ENCODE measurements at regions not wholly inside any gene's neighbourhood (a gene's known extent, or its start where the extent isn't known, plus 50 kb on each side); places are given as distances from the start of the nearest gene placed in this dataset.

DNA sequence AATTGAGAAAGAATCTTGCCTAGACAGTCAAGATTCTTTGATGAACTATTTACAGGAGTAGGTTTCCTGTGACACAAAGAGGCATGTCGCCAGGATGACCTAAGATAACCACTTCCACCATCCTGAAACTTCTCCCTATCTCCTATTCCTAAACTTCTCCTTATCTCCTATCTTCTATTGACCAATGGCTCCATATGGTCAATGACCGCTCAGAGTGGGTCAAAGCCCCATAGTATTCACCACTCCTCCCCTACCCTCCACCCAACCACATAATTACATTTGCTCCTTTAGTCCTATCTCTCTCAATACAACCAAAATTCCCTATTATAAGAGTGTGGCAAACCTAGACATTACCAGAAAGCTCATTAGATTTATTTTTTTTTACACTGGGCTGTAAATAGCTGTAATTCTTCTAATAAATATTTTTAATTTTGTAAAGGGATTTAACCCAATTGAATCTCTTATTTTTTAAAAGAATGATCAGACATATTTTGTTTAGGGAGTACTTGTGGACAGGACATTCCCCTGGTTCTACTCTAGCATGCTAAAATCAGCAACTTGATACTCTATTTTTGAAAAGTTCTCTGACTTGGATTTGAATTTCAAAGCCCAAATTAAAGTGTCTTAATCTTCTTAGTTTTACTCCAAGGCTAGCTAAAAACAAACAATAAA lies 416.0 kb upstream of the CCNH start (continued):
- TF ChIP-seq, protein P1, sequence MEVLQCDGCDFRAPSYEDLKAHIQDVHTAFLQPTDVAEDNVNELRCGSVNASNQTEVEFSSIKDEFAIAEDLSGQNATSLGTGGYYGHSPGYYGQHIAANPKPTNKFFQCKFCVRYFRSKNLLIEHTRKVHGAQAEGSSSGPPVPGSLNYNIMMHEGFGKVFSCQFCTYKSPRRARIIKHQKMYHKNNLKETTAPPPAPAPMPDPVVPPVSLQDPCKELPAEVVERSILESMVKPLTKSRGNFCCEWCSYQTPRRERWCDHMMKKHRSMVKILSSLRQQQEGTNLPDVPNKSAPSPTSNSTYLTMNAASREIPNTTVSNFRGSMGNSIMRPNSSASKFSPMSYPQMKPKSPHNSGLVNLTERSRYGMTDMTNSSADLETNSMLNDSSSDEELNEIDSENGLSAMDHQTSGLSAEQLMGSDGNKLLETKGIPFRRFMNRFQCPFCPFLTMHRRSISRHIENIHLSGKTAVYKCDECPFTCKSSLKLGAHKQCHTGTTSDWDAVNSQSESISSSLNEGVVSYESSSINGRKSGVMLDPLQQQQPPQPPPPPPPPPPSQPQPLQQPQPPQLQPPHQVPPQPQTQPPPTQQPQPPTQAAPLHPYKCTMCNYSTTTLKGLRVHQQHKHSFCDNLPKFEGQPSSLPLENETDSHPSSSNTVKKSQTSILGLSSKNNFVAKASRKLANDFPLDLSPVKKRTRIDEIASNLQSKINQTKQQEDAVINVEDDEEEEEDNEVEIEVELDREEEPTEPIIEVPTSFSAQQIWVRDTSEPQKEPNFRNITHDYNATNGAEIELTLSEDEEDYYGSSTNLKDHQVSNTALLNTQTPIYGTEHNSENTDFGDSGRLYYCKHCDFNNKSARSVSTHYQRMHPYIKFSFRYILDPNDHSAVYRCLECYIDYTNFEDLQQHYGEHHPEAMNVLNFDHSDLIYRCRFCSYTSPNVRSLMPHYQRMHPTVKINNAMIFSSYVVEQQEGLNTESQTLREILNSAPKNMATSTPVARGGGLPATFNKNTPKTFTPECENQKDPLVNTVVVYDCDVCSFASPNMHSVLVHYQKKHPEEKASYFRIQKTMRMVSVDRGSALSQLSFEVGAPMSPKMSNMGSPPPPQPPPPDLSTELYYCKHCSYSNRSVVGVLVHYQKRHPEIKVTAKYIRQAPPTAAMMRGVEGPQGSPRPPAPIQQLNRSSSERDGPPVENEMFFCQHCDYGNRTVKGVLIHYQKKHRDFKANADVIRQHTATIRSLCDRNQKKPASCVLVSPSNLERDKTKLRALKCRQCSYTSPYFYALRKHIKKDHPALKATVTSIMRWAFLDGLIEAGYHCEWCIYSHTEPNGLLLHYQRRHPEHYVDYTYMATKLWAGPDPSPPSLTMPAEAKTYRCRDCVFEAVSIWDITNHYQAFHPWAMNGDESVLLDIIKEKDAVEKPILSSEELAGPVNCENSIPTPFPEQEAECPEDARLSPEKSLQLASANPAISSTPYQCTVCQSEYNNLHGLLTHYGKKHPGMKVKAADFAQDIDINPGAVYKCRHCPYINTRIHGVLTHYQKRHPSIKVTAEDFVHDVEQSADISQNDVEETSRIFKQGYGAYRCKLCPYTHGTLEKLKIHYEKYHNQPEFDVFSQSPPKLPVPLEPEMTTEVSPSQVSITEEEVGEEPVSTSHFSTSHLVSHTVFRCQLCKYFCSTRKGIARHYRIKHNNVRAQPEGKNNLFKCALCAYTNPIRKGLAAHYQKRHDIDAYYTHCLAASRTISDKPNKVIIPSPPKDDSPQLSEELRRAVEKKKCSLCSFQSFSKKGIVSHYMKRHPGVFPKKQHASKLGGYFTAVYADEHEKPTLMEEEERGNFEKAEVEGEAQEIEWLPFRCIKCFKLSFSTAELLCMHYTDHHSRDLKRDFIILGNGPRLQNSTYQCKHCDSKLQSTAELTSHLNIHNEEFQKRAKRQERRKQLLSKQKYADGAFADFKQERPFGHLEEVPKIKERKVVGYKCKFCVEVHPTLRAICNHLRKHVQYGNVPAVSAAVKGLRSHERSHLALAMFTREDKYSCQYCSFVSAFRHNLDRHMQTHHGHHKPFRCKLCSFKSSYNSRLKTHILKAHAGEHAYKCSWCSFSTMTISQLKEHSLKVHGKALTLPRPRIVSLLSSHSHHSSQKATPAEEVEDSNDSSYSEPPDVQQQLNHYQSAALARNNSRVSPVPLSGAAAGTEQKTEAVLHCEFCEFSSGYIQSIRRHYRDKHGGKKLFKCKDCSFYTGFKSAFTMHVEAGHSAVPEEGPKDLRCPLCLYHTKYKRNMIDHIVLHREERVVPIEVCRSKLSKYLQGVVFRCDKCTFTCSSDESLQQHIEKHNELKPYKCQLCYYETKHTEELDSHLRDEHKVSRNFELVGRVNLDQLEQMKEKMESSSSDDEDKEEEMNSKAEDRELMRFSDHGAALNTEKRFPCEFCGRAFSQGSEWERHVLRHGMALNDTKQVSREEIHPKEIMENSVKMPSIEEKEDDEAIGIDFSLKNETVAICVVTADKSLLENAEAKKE (CRISPR knock-in tag; IDR thresholded peaks at IDR 0.05) = no peak

DNA sequence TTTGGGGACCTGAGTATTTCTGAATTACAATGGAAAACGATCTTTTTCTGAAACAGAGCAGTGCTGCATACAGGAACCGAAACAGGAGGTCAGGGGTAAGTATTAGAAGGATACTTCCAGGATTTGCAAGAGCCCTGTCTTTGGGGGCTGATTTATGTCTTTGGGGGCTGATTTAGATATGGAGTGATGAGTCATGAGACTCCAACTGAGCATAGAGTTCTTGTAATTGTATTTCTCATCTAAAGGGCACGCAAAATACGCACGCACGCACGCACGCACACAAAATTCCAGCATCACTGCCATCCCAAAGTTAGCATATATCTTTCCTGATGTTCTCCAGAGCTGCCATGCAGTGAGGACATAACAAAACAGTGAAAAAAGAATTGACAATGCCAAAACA lies 414.8 kb upstream of the CCNH start:
- peaks cover 7% of the 10 kb centered on the region; the same call in 1 of the 2 replicates for H3K9me2 ChIP-seq (ENCODE audit: insufficient read depth)
- H3K9me3 Mint-ChIP-seq = peaks cover 23% of the 10 kb centered on the region
- no peaks in the 10 kb centered on the region for H3K27me3 ChIP-seq (ENCODE audit: insufficient read depth)
- no peak for ATAC-seq
- H3K4me3 Mint-ChIP-seq = no peak overlapping the region
- H3K79me2 ChIP-seq (replicated peaks; ENCODE audit: insufficient read depth) = no peaks in the 10 kb centered on the region
- H3K4me1 ChIP-seq (ENCODE audit: insufficient read depth) = peaks cover 4% of the 10 kb centered on the region; the same call in 1 of the 2 replicates
- H3K27me3 Mint-ChIP-seq (ENCODE audit: insufficient read depth, low read depth, poor library complexity) = peaks cover 2% of the 10 kb centered on the region
- H3K4me3 ChIP-seq = no peak overlapping the region
- no peak overlapping the region for H2AFZ ChIP-seq
- H3F3A ChIP-seq (replicated peaks; ENCODE audit: low read depth) = no peaks in the 10 kb centered on the region
- no peaks in the 10 kb centered on the region for H3K4me1 Mint-ChIP-seq
- H3K27ac Mint-ChIP-seq = no peak overlapping the region
- no peaks in the 10 kb centered on the region for H3K36me3 ChIP-seq (ENCODE audit: insufficient read depth)
- no peaks in the 10 kb centered on the region for H4K20me1 ChIP-seq (replicated peaks; ENCODE audit: insufficient read depth)
- TF ChIP-seq NANOG (IDR thresholded peaks at IDR 0.05; ENCODE audit: borderline replicate concordance) (no peak), EZH2 (IDR thresholded peaks at IDR 0.05; ENCODE audit: low read depth, unreplicated experiment) (no peak)
- DNase-seq (ENCODE audit: low spot score) = no peak
- H3K27ac ChIP-seq (ENCODE audit: low read depth) = 0 out of 2 replicates have a peak overlapping the region, but pooled peaks have one; percentile 51
- H3K36me3 Mint-ChIP-seq (ENCODE audit: low read depth) = peaks cover 15% of the 10 kb centered on the region
- 0 out of 2 replicates have a peak overlapping the region, but pooled peaks have one; percentile 10 for H3K4me2 ChIP-seq

All from GM23338 (cell line).